Daoy (cell line): ENCODE measurements at regions not wholly inside any gene's neighbourhood (a gene's known extent, or its start where the extent isn't known, plus 50 kb on each side); places are given as distances from the start of the nearest gene placed in this dataset.

Source experiments
- DNase-seq: peaks from one replicate; pipeline ENCODE4 v3.0.0-alpha.2; 2015; ENCODE audit warnings: low read depth

DNA sequence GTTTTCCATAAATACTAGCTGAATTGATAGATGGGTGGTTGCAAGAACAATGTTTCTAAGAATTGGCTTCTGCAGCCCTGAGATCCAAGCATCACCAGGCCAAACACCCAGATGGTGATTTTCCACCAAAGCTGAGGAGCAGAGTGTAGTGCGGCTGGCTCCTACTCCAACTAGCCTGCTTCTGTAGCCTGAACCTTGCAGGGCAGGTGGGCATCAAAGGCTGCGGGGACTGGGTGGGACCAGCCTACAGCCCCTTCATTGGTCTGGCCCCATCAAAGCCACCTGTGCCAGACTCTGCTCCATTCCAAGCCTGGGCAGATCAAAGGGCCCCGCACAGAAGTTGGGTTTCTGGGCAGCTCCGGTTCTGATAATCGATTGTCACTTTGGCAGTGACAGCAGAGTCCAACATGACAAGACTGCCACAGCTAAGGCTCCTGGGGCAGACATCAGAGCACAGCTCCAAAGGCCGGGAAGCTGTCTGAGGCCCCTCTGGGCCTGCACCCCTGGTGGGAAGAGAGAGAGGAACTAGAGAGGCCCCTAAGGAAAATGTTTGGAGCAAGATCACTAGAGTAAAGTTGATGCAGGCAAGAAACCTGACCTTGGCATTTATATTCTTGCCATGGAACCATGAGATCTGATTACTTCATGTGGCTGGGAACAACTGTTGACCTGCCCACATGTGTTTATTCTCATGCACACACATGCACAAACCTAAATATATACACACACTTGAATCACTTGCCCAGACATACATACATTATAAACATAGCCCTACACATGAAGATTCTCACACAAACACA, 582.9 kb downstream of the INSC start:
- no peak for DNase-seq

- DNase-seq: no peak
Observed at GRCh38 chr11:15698855-15699254, 584.1 kb downstream of the INSC start.

DNA sequence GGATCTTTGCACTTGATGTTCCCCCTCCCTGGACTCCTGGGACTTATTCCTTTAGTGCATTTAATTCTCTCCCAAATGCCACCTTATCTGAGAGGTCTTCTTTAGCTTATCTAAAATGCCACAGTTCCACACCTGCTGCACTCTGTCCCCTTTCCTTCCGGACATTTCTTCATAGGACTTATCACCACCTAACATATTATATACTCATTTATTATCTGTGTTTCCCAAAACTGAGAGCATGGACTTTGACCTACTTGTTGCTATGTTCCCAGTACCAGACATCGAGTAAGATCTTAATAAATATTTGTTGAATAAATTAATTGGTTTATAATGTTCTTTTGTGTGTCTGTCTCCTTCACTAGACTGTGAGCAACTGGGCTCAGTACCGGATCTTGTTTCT, 585.3 kb downstream of the INSC start:
- no peak for DNase-seq

DNA sequence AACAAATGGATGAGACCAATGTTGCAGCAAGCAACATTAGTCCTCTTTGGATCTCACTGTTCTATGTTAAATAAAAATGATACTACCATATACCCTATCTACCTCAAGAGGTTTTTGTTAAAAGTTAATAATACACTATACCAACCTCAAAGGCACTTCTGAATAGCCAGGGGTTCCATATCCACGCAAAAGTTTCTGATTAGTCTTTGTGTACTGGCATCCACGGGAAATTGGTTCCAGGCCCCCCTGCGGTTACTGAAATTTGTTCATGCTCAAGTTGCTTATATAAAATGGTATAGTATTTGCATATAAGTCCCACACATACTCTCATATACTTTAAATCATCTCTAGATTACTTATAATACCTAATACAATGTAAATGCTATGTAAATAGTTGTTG, 585.7 kb downstream of the INSC start:
- DNase-seq: no peak

DNA sequence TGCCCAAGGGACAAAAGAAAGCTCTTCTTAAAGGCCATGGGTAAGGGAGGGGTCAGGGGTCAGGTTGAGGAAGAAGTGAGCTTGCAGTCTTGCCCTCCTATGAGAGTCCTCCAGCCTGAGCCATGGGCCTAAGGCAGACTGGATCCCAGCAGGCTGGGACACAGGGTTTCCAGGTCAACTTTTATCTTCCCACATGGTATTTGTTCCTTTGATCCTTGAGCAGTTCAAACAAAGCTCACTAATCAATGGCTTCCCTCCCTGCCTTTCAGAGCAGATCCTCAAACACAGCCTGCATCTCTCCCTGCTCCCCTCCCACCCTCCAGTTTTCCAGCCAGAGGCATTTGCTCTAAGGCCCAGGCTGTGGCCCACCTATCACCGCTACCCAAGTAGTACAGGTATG, 589.3 kb downstream of the INSC start:
- DNase-seq: no peak

- no peak for DNase-seq
Observed at GRCh38 chr11:15704556-15704955, 589.8 kb downstream of the INSC start.

DNA sequence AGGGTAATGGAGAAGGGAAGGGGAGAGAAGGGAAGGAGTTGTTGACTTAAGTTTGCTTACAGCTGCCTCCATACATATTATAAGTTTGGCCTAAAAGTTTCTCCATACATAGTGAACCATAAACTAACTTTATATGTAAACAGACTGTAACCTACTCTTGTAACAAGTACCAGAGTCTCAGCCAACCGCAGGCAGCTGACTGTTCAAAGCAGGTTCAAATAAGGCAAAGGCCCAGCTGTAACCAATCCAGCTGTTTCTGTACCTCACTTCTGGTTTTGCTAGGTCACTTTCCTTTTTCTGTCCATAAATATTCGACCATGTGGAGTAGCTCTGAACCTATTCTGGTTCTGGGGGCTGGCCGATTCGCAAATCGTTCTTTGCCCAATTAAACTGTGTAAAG, 591.2 kb downstream of the INSC start:
- no peak for DNase-seq

GRCh38 chr11:15707194-15707593, 592.5 kb downstream of the INSC start:
- no peak for DNase-seq

- peak; percentile 57 for DNase-seq
Observed at GRCh38 chr11:15707971-15708370, 593.2 kb downstream of the INSC start.

- no peak for DNase-seq
Observed at GRCh38 chr11:15710580-15711275, 596.0 kb downstream of the INSC start.

GRCh38 chr11:15711311-15711710, 596.6 kb downstream of the INSC start:
- DNase-seq: no peak

- no peak for DNase-seq
Observed at GRCh38 chr11:15714641-15715399, 600.1 kb downstream of the INSC start.

DNA sequence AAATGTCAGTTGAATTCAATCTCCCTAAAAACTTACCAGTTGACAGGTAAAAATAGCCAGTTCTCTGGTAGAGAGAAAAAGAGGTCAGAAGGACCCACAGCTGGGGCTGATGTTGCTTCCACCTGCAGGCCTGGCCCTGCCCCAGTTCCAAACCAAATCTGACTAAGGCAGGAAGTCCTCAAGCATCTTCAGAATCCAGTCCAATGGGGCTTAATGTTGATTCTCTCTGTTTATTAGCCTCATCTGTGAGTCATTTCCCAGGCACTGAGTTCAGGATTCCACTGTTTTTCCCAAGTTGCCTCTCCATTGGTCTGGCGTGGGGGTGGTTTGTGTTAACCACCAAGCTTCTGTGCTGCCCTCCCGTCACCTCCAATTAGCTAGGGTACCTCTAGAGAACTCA, 601.8 kb downstream of the INSC start:
- DNase-seq: peak; percentile 30

GRCh38 chr11:15720460-15720859, 605.7 kb downstream of the INSC start:
- peak; percentile 6 for DNase-seq

- no peak for DNase-seq
Observed at GRCh38 chr11:15723966-15724365, 609.2 kb downstream of the INSC start.

DNA sequence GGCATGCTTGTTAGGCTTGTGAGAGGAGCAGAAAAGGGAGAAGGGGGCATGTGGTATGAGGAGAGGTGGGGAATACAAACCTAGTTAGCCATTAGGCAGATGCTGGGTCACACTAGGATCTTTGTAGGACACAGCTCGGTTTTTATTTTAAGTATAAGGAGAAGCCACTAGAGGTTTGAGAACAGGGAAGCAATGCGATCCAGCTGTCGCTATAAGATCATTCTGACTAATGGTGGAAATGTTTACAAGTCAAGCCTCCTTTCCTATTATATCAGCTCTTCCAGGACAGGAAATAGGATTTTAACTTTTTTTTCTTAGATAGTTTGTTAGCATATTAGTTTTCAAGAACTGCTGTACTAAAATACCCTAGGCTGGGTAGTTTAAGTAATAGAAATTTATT, 609.9 kb downstream of the INSC start:
- DNase-seq: no peak

DNA sequence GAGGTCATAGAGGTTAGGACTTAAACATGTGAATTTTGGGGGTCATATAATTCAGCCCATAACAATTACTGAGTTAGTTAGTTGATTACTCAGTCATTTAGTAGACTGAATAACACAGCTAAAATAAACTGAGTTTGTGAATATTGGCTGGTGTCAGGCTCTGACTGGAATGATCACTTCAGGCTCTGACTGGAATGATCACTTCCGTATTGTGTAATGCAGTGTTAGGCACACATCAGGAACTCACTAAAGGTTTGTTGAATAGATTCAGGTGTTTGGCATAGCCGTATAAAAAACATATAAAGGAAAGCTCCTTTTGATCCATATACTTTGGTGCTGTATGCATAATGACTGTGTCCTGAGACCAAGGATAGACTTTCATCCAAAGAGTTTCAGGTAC, 610.5 kb downstream of the INSC start:
- DNase-seq: no peak

DNA sequence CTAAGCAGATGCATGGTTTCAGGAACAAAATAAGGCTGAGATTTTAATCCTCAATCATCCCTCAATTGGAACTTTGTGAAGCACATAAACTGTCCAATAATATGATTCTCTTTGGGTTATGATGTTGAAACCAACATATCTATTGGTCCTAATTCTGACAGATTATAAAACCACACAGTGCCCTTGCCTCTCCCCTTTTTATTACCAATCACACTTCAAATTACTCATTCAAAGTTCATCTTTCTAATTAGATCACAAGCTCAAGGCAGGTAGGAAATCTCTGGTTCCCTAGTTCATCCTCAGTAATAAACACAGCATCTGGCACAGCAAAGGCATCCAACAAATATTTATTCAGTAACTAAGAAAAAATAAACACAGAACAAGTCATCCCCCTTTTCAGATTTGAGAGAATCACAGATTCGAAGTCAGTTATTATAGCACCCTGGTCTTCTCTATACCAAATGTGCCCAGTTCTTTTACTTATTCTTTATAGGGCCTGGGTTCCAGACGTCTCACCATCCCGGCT, 611.6 kb downstream of the INSC start:
- DNase-seq: no peak

DNA sequence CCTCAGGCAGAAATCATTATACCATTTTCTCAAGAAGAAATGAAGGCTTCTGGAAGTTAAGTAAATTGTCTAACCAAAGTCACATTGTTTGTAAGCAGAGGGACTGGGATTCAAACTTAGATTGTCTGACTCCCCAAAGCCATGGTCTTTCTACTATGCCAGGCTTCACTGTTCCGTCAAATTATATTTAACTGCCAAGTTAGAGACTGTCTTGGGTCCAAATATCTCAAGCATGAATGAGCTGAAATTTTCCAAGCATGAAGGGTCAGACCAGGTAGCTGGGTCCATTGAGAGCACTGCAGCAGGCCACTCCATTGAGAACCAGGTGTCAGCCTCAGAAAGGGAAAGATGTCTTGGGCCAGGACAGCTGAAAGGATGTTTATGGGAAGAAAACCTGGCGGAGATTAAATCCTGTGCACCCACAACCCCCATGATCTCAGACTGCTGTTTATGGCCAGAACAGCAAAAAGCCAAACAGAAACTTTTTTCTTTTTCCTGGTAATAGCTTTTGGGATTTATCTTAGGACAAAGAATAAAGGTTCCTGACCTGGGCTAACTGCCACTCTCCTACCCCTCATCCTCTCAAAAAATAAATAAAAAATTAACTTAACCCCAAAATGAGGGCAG, 612.3 kb downstream of the INSC start:
- DNase-seq: no peak

GRCh38 chr11:15727520-15727914, 612.8 kb downstream of the INSC start:
- no peak for DNase-seq

- no peak for DNase-seq
Observed at GRCh38 chr11:15728207-15728606, 613.5 kb downstream of the INSC start.
